Activated CD8-positive, alpha-beta memory T cell treated with anti-CD3 and anti-CD28 coated beads, Interleukin-2, amount 10 ng/mL, durations not matched to agents 7 days and 5 days (primary cell): ENCODE measurements at regions not wholly inside any gene's neighbourhood (a gene's known extent, or its start where the extent isn't known, plus 50 kb on each side); places are given as distances from the start of the nearest gene placed in this dataset.

Experiments used
- ATAC-seq: fragments of 150-1000 bp; cut with Tn5 transposase; one replicate; pipeline ENCODE4 v1.10.0; 2021; ENCODE audit warnings: moderate library complexity
- CTCF ChIA-PET: fragments of 350-600 bp; sonication (Branson Sonifier 250); formaldehyde crosslinking; loops from one replicate; lab custom pipeline; 2021; ENCODE audit warnings: antibody characterized with exemption; lab: Charles Lee
- DNase-seq: peaks from one replicate; pipeline ENCODE4 v3.0.0-alpha.2; 2020
- H3K27ac Mint-ChIP-seq: one replicate; pipeline ENCODE4 v1.8.0; 2021; ENCODE audit warnings: mild to moderate bottlenecking, mixed read lengths
- H3K27me3 Mint-ChIP-seq: one replicate; pipeline ENCODE4 v1.8.0; 2021; ENCODE audit warnings: mixed read lengths
- H3K36me3 Mint-ChIP-seq: one replicate; pipeline ENCODE4 v1.8.0; 2021; ENCODE audit warnings: mild to moderate bottlenecking, mixed read lengths
- H3K4me1 Mint-ChIP-seq: one replicate; pipeline ENCODE4 v1.8.0; 2021; ENCODE audit warnings: mixed read lengths
- H3K4me3 Mint-ChIP-seq: one replicate; pipeline ENCODE4 v1.8.0; 2021; ENCODE audit warnings: mild to moderate bottlenecking, moderate library complexity, mixed read lengths
- H3K9me3 Mint-ChIP-seq: one replicate; pipeline ENCODE4 v1.8.0; 2022; ENCODE audit warnings: low read depth, mixed read lengths

DNA sequence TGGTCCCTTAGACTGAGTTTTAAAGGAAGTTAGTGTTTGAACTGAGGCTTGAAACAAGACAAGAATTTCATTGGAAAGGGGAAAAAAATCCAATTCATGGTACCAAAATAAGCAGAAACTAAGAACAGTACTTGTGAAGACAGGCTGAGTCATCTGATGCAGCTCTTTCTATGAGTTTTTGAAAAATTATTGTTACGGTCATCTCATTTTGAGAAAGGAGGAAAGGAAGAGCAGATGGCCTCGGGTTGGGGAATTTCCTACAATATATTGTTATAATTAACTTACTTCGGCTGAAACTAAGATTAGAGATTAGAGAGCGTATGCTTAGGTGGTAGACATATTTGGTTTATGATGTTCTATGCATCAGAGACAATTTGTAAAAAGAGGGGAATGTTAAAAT is 2164.8 kb upstream of the AGA start:
- Mint-ChIP-seq H3K4me1 (no peaks in the 10 kb centered on the region), H3K27me3 (no peaks in the 10 kb centered on the region), H3K27ac (no peak overlapping the region), H3K9me3 (peaks cover 7% of the 10 kb centered on the region), H3K36me3 (no peaks in the 10 kb centered on the region), H3K4me3 (no peak overlapping the region)
- no peak for DNase-seq
- ATAC-seq = no peak
- CTCF ChIA-PET = no interaction called here

DNA sequence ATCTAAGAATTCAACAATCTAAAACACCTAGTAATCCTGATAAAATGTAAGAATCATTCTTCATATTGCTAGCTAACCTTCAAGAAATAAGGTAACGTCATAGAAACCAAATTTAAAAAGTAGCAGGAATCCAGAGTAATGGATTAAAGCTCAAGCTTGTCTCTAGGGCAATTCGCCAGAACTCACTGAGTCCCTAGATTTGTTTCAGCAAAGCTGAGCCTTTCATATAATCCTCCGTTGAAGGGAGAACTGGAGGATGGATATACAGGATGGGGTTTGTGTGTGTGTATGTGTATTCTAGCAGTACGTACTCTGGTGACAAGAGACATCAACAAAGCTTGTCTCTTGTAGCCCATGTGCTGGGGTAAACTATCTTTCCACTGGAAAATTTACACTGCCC is 2173.5 kb upstream of the AGA start:
- H3K27ac Mint-ChIP-seq = no peak overlapping the region
- ATAC-seq (no peak), DNase-seq (no peak)
- peaks cover 9% of the 10 kb centered on the region for H3K9me3 Mint-ChIP-seq
- no peak overlapping the region for H3K4me3 Mint-ChIP-seq
- CTCF ChIA-PET = no interaction called here
- H3K36me3 Mint-ChIP-seq = no peaks in the 10 kb centered on the region
- H3K4me1 Mint-ChIP-seq = no peaks in the 10 kb centered on the region
- no peaks in the 10 kb centered on the region for H3K27me3 Mint-ChIP-seq

DNA sequence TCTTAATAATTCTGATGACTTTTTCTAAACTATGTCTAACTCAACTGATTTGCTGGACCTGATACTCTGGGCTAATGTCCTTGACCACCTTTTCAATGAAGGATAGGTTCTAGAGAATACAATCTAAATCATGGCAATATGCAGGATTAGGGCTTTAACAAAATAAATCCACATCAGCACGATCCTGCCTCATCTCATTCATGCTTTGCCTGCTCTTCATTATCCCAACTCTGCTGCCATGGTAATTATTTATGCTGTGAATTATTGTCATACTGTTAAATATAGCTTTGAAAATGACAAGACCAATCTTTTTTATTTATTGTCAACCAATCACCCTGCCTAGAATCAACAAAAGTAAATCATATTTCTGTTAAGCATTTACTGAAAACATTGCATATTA is 2176.7 kb upstream of the AGA start:
- Mint-ChIP-seq H3K4me1 (no peaks in the 10 kb centered on the region), H3K27me3 (no peaks in the 10 kb centered on the region), H3K4me3 (no peak overlapping the region), H3K36me3 (no peaks in the 10 kb centered on the region), H3K9me3 (peaks cover 5% of the 10 kb centered on the region), H3K27ac (no peak overlapping the region)
- ATAC-seq (no peak), DNase-seq (no peak)
- CTCF ChIA-PET = no interaction called here

DNA sequence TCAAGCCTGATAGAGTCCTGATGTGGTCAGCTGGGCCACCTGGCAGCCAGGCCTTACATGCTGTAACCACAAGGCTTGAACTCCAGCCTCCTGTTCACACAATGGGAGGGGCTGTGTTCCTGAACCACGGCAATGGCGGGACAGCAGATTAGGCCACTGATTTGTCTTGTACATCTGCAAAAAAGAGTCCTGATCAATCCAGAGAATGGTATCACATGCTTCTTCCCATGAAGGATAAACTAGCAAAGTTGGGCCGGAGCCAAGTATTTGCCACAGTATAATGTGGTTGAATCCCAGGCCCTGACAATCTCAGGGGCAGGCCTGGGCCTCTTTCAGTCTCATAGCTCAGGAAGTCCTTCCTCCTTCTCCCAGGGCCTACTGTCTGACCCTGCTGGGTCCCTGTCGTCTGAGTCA is 2182.5 kb upstream of the AGA start:
- no peaks in the 10 kb centered on the region for H3K36me3 Mint-ChIP-seq
- no peak overlapping the region for H3K27ac Mint-ChIP-seq
- DNase-seq (no peak), ATAC-seq (no peak)
- CTCF ChIA-PET = no interaction called here
- no peaks in the 10 kb centered on the region for H3K27me3 Mint-ChIP-seq
- H3K4me1 Mint-ChIP-seq = no peaks in the 10 kb centered on the region
- H3K4me3 Mint-ChIP-seq = no peak overlapping the region
- H3K9me3 Mint-ChIP-seq = no peaks in the 10 kb centered on the region

DNA sequence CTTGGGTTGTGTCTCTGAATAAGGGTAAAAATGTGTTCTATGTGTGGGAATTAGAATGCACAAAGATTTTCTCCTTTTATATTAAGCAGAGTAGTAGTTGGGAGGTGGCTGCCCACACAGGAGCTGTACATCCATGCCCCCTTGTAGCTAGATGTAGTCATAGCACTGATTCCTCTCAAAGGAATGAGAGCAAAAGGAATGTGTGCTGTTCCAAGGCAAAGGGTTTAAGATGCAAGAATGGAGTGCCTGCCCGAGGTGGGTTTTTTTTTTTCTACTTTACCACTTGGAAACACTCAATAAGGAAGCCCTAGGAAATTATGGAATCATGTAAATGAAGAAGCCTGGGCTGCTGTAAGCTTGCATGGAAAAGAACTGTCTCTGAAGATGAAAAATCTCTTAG is 2183.2 kb upstream of the AGA start:
- Mint-ChIP-seq H3K9me3 (no peaks in the 10 kb centered on the region), H3K4me1 (no peaks in the 10 kb centered on the region), H3K4me3 (no peak overlapping the region), H3K27me3 (no peaks in the 10 kb centered on the region), H3K27ac (no peak overlapping the region), H3K36me3 (no peaks in the 10 kb centered on the region)
- CTCF ChIA-PET = no interaction called here
- DNase-seq (no peak), ATAC-seq (no peak)

DNA sequence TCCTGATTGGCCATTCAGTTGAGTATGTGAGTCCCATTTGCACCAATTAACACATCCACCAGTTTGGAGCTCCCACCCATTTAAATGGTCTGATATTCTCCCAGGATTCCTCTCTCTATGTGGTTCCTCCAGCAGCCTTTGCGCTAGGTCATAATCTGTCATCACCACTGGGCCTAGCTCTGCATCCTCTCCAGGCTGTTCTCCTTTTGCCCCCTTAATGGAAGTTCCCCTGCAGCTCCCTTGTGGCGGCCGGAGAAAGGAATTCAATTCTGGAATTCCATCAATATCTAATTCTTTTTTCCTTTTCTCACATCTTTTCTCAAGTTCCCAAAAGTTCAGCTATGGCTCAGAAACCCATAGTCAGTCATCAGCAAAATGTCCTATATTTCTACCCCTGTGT is 2184.4 kb upstream of the AGA start:
- Mint-ChIP-seq H3K4me3 (no peak overlapping the region), H3K9me3 (no peaks in the 10 kb centered on the region), H3K4me1 (no peaks in the 10 kb centered on the region), H3K27me3 (no peaks in the 10 kb centered on the region), H3K36me3 (no peaks in the 10 kb centered on the region), H3K27ac (no peak overlapping the region)
- ATAC-seq = no peak
- DNase-seq = no peak
- CTCF ChIA-PET = no interaction called here

DNA sequence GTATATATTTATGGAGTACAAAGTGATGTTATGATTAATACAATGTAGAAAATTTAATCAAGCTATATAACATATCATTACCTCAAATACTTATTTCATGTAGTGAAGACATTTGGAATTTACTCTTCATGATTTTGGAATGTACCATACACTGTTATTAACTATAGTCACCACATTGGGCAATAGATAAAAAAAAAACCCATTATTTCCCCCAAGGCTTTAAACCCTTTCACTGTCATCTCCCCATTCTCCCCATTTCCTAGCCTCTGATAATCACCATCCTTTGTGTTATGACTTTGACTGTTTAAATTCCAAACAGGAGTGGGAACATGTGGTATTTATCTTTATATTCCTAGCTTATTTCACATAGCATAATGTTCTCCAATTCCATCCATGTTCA is 2189.1 kb upstream of the AGA start:
- H3K27ac Mint-ChIP-seq = no peak overlapping the region
- no peaks in the 10 kb centered on the region for H3K9me3 Mint-ChIP-seq
- DNase-seq (no peak), ATAC-seq (no peak)
- H3K4me1 Mint-ChIP-seq = peaks cover 2% of the 10 kb centered on the region
- no peaks in the 10 kb centered on the region for H3K27me3 Mint-ChIP-seq
- CTCF ChIA-PET = no interaction called here
- H3K36me3 Mint-ChIP-seq = no peaks in the 10 kb centered on the region
- no peak overlapping the region for H3K4me3 Mint-ChIP-seq

DNA sequence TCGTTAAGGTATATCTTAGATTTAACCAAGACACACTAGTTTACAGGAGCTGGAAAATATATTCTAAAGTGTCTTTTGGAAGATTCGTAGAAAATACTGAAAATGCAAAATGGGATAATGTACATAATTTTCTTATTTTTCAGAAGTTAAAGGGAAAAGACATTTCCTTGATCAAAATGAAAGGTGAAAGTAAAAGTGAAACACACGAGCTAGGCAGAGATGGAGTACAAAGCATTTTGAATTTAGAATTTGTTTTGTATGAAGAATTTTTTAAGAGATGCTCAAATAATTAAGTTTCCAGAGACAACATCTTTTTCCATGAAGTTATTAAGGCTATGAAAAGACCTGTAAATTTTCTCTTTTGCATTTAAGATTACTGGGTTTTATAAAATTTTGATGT is 2192.6 kb upstream of the AGA start:
- ATAC-seq (no peak), DNase-seq (no peak)
- Mint-ChIP-seq H3K27me3 (no peaks in the 10 kb centered on the region), H3K9me3 (no peaks in the 10 kb centered on the region), H3K36me3 (no peaks in the 10 kb centered on the region), H3K27ac (no peak overlapping the region), H3K4me3 (no peak overlapping the region), H3K4me1 (peaks cover 2% of the 10 kb centered on the region)
- CTCF ChIA-PET = no interaction called here

DNA sequence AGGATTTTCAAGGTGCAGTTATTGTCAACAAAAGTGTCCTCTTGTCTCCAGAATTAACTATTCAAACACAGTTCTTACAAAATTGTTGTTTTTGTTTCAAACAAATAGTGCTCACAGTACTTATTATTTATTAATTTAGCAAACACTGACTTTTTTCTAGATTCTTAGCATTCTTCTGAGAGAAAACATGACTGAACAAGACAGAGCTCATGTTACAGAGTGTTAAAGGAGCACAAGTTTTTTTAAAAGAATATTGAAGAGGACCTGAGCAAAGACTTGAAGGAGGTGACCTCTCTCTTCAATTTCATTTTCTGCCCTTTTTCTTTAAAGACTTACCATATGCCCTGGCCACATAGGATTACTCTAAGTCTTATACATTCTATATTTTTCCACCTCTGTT is 2220.3 kb upstream of the AGA start:
- Mint-ChIP-seq H3K27ac (no peak overlapping the region), H3K36me3 (peaks cover 1% of the 10 kb centered on the region), H3K4me1 (no peaks in the 10 kb centered on the region), H3K9me3 (peaks cover 17% of the 10 kb centered on the region), H3K4me3 (no peak overlapping the region), H3K27me3 (no peaks in the 10 kb centered on the region)
- DNase-seq (no peak), ATAC-seq (no peak)
- CTCF ChIA-PET = no interaction called here

DNA sequence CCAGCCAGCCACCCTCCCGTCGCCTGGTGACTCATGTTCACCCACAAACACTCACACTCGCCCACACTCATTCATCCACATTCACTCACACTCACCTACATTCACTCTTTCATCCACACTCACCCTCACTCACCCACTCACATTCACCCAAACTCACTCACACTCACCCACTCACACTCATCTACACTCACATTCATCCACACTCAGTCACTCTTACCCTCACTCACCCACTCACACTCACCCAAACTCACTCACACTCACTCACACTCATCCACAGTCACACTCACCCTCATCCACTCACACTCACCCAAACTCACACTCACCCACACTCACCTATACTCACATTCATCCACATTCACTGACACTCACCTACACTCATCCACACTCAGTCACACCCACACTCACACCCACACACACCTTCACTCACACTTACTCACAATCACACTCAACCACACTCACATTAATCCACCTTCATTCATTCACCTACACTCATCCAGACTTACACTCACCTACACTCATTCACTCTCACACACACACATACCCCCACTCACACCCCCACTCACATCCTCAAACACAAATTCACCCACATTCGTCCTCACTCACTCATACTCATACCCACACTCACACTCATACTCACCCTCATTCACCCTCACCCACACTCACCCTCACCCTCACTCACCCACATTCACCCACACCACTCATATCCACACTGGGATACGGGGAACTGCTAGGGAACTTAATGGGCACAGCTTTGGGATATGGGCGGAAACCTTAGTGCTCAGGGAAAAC is 2221.6 kb upstream of the AGA start:
- Mint-ChIP-seq H3K4me3 (no peak overlapping the region), H3K36me3 (peaks cover 1% of the 10 kb centered on the region), H3K4me1 (no peaks in the 10 kb centered on the region), H3K27me3 (no peaks in the 10 kb centered on the region), H3K27ac (no peak overlapping the region), H3K9me3 (peaks cover 17% of the 10 kb centered on the region)
- CTCF ChIA-PET = no interaction called here
- no peak for ATAC-seq
- DNase-seq = no peak

DNA sequence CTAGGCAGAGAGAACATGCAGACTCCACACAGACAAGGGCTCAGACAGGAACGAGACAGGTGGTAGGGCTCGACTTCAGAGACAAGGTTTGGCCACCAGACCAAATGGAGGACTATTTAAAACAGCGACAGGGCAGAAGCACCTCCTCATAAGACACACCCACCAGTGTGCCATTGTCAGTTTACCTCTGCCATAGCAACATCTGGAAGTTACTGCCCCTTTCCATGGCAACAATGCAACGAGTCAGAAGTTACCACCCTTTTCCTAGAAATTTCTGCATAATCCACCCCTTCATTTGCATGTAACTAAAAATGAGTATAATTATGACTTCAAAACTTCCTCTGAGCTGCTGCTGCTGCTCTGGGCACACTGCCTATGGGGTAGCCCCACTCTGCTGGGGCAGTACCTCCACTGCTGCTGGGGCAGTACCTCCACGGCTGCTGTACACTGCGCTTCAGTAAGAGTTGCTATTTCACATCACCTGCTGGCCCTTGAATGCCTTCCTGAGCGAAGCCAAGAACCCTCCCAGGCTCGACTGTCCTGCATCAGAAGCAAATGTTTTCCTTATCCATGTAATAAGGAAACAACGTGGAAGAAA is 2222.3 kb upstream of the AGA start:
- CTCF ChIA-PET = no interaction called here
- Mint-ChIP-seq H3K9me3 (peaks cover 17% of the 10 kb centered on the region), H3K27me3 (no peaks in the 10 kb centered on the region), H3K36me3 (peaks cover 1% of the 10 kb centered on the region), H3K27ac (no peak overlapping the region), H3K4me3 (no peak overlapping the region), H3K4me1 (no peaks in the 10 kb centered on the region)
- ATAC-seq (no peak), DNase-seq (no peak)

DNA sequence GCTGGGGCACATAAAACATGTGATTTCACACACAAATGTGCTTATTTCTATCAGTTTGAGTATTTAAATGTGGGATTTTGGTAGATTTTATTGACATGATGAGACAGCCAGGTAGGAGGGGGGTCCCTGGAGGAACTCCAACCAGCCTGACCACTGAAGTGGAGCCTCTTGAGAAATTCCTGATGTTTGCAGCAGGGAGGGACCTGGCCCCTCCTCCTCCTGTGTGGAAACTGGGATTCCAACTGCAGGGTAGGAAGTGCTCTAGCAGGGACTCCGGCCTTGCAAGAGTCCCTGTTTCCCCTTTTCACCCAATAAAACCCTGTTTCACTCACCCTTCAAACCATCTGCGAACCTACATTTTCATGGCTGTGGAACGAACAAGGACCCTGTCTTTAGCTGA is 2224.0 kb upstream of the AGA start:
- no peak overlapping the region for H3K4me3 Mint-ChIP-seq
- no peaks in the 10 kb centered on the region for H3K4me1 Mint-ChIP-seq
- ATAC-seq = no peak
- CTCF ChIA-PET = no interaction called here
- no peaks in the 10 kb centered on the region for H3K27me3 Mint-ChIP-seq
- peaks cover 14% of the 10 kb centered on the region for H3K9me3 Mint-ChIP-seq
- peaks cover 1% of the 10 kb centered on the region for H3K36me3 Mint-ChIP-seq
- no peak overlapping the region for H3K27ac Mint-ChIP-seq
- DNase-seq = no peak

DNA sequence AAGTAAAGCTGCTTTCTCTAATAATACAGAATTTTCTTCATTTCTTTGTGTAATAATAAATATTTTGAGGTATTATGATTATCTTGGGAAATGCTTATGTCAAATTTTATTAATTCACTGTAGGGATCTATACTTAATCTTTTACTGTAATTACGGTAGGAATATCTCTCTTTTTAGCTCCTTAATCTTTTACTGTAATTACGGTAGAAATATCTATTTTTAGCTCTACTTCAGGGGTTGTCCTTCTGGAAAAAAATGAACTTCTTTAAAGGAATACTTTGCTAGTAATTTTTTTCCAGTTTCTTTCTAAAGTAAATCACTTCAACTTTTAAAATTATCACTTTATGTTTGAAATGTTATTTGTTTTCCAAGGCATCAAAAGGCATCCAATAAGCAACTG is 2229.4 kb upstream of the AGA start:
- ATAC-seq (no peak), DNase-seq (no peak)
- Mint-ChIP-seq H3K4me1 (no peaks in the 10 kb centered on the region), H3K4me3 (no peak overlapping the region), H3K27me3 (no peaks in the 10 kb centered on the region), H3K36me3 (no peaks in the 10 kb centered on the region), H3K27ac (no peak overlapping the region), H3K9me3 (no peaks in the 10 kb centered on the region)
- CTCF ChIA-PET = no interaction called here

DNA sequence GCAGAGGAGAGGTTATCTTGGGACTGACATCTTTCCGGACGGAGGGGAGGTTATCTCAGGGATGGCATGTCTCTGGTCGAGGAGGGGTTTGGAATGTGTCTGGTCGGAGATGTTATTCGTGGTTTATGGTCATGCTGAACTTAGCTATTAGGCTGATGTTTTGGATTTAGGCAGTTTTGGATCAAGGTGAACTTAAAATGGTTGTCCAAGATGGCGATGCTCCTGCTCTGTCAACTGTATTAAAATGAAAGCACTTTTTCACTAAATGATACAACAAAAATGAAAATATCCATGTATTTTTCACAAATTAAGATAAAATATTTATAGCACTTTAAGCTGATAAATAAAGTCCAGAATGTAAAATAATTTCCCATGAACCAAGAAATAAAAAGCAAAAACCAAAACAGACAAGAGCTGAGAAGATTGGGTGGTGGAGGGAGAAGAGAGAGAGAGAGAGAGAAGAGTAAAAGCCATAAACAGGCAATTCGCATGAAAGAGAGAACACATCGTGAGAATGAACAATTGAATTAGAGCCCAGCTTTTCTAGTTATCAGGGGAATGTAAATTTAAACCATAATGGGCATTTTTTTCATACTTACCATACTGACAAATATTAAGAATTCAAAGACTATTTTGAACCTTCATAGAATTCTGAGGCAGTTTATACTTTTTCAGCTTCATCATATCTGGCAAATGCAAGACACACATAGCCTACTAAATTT is 2236.0 kb upstream of the AGA start:
- no peaks in the 10 kb centered on the region for H3K27me3 Mint-ChIP-seq
- H3K4me3 Mint-ChIP-seq = no peak overlapping the region

More for the DNA sequence above, 2236.0 kb upstream of the AGA start:
- CTCF ChIA-PET = no interaction called here
- no peak for DNase-seq
- no peak for ATAC-seq
- Mint-ChIP-seq H3K9me3 (peaks cover 2% of the 10 kb centered on the region), H3K27ac (no peak overlapping the region), H3K36me3 (no peaks in the 10 kb centered on the region), H3K4me1 (no peaks in the 10 kb centered on the region)
